Endothelial cell of umbilical vein (primary cell): ENCODE measurements at regions not wholly inside any gene's neighbourhood (a gene's known extent, or its start where the extent isn't known, plus 50 kb on each side); places are given as distances from the start of the nearest gene placed in this dataset.

Experiments
- BruUV-seq: library from RNA; stranded (reverse); fragments of 400-500 nt; replicated peaks from 2 replicates; lab custom pipeline; 2021; lab: Mats Ljungman, UMichigan
- CTCF ChIA-PET: fragments of 300-600, 350-600 bp; sonication (Branson Sonifier 250); formaldehyde crosslinking; loops from one replicate; lab custom pipeline; 2021; ENCODE audit warnings: antibody characterized with exemption, inconsistent platforms; lab: Charles Lee
- POLR2A ChIA-PET: fragments of 300-600, 350-600 bp; sonication (Branson Sonifier 250); formaldehyde crosslinking; loops from one replicate; lab custom pipeline; 2021; ENCODE audit warnings: antibody characterized with exemption, inconsistent platforms; lab: Charles Lee
- DNase-seq: peaks from one replicate; pipeline ENCODE4 v3.0.0-alpha.2; 2011; ENCODE audit warnings: low read depth, low spot score
- FAIRE-seq: peaks from 2 replicates; lab custom pipeline; 2011; peaks lifted over from hg19 to GRCh38; lab: Jason Lieb, UNC
- H2AFZ ChIP-seq: 2 replicates; pipeline ENCODE4 v1.6.0; 2012; ENCODE audit warnings: low read depth, low read length, control low read depth, inconsistent platforms
- H3K27ac ChIP-seq: 2 replicates; pipeline ENCODE4 v1.5.1; 2011; ENCODE audit warnings: low read depth, mild to moderate bottlenecking, control low read depth, low read length, moderate library complexity; ENCODE audit not compliant: insufficient read depth
- H3K27me3 ChIP-seq, 2 experiments: 2 replicates each; pipeline versions ENCODE4 v1.6.0 to v1.6.1; 2011; ENCODE audit warnings: low read length in 2 of 2, mixed read lengths in 1 of 2; ENCODE audit not compliant: control insufficient read depth in 2 of 2, insufficient read depth in 2 of 2
- H3K36me3 ChIP-seq, 2 experiments: 2 replicates in 1 of 2; 3 replicates in 1 of 2; pipeline ENCODE4 v1.5.1; 2011; ENCODE audit warnings: low read length in 2 of 2, mild to moderate bottlenecking in 1 of 2, moderate library complexity in 1 of 2; ENCODE audit not compliant: control insufficient read depth in 2 of 2, insufficient read depth in 2 of 2; ENCODE audit errors: extremely low read depth in 1 of 2
- H3K4me1 ChIP-seq: 3 replicates; pipeline ENCODE4 v1.5.1; 2011; ENCODE audit warnings: mild to moderate bottlenecking, low read length; ENCODE audit not compliant: control insufficient read depth, insufficient read depth; ENCODE audit errors: extremely low read depth
- H3K4me2 ChIP-seq: 2 replicates; pipeline ENCODE4 v1.6.1; 2011; ENCODE audit warnings: low read length, control low read depth, mixed read lengths; ENCODE audit not compliant: insufficient read depth
- H3K4me3 ChIP-seq, 3 experiments: fragments of 200-600 bp in 1 of 3; sonication (generic), shearing (Covaris generic) in 1 of 3; replicated peaks in 1 of 3; 2 replicates each; pipeline ENCODE4 v1.5.1; 2011 to 2016; ENCODE audit warnings: control low read depth in 3 of 3, low read length in 3 of 3, mild to moderate bottlenecking in 2 of 3, inconsistent platforms in 1 of 3, low read depth in 1 of 3, moderate library complexity in 1 of 3; ENCODE audit not compliant: insufficient read depth in 1 of 3
- H3K79me2 ChIP-seq: 2 replicates; pipeline ENCODE4 v1.6.0; 2012; ENCODE audit warnings: low read length, inconsistent platforms; ENCODE audit not compliant: control insufficient read depth, insufficient read depth
- H3K9ac ChIP-seq: replicated peaks from 2 replicates; pipeline ENCODE3; 2011; ENCODE audit warnings: low read length, control low read depth; ENCODE audit not compliant: insufficient read depth; ENCODE audit errors: extremely low read depth
- H3K9me1 ChIP-seq: replicated peaks from 3 replicates; pipeline ENCODE4 v1.6.0; 2011; ENCODE audit warnings: mild to moderate bottlenecking, low read length; ENCODE audit not compliant: control insufficient read depth, insufficient read depth; ENCODE audit errors: extremely low read depth
- H3K9me3 ChIP-seq: replicated peaks from 2 replicates; pipeline ENCODE4 v1.5.1; 2012; ENCODE audit warnings: low read length, inconsistent platforms; ENCODE audit not compliant: control insufficient read depth, insufficient read depth
- H4K20me1 ChIP-seq: replicated peaks from 2 replicates; pipeline ENCODE3; 2011; ENCODE audit warnings: mild to moderate bottlenecking, low read length; ENCODE audit not compliant: control insufficient read depth, insufficient read depth; ENCODE audit errors: extremely low read depth
- GATA2 ChIP-seq: IDR thresholded peaks from 2 replicates; pipeline ENCODE4 v1.7.0; 2011; ENCODE audit warnings: low read depth, mild to moderate bottlenecking, moderate library complexity, mixed read lengths, low read length; ENCODE audit not compliant: insufficient read length, insufficient read depth
- MAX ChIP-seq: IDR thresholded peaks from 2 replicates; pipeline ENCODE4 v1.6.1; 2011; ENCODE audit not compliant: insufficient read depth, insufficient read length
- MYC ChIP-seq: IDR thresholded peaks from one replicate; pipeline ENCODE4 v1.6.1; 2011; ENCODE audit warnings: mild to moderate bottlenecking, low read depth, low read length
- POLR2A ChIP-seq: IDR thresholded peaks from 2 replicates; pipeline ENCODE4 v1.6.1; 2012; ENCODE audit warnings: low read depth, mild to moderate bottlenecking, control low read depth, low read length
- POLR2AphosphoS5 ChIP-seq: IDR thresholded peaks from 2 replicates; pipeline ENCODE4 v1.6.1; 2012; ENCODE audit warnings: low read depth, mild to moderate bottlenecking, control low read depth, low read length, moderate library complexity; ENCODE audit not compliant: insufficient read depth
- dilution Hi-C: fragments of 300-500 bp; cut with MboI; formaldehyde crosslinking; loops from one replicate; pipeline ENCODE4 v1.15.0; 2019; ENCODE audit warnings: low sequenced_read_pairs; ENCODE audit not compliant: extremely low pct_ligation_motif_present
- intact Hi-C: fragments of 100-400 bp; cut with micrococcal nuclease; formaldehyde crosslinking; loops from one replicate; pipeline ENCODE4 v1.10.0; 2022

- Histone ChIP-seq H3K27me3 (peaks cover 2 to 10% of the 10 kb centered on the region in 2 experiments), H3K27ac (no peak overlapping the region), H3K4me1 (no peaks in the 10 kb centered on the region), H3K79me2 (no peaks in the 10 kb centered on the region), H3K9me3 (no peaks in the 10 kb centered on the region), H3K9ac (no peak overlapping the region), H2AFZ (no peak overlapping the region), H3K36me3 (no peaks in the 10 kb centered on the region), H3K9me1 (no peaks in the 10 kb centered on the region), H3K4me3 (no peak overlapping the region), H4K20me1 (no peaks in the 10 kb centered on the region), H3K4me2 (no peak overlapping the region)
- ChIA-PET CTCF (no interaction called here), POLR2A (no interaction called here)
- intact Hi-C loops, result no loop called here
- DNase-seq (no peak), FAIRE-seq (no peak)
- dilution Hi-C loops, result no loop called here
- TF ChIP-seq POLR2A (no peak), MYC (no peak), GATA2 (no peak), POLR2AphosphoS5 (no peak)
- no TSS peak for BruUV-seq
Measured at GRCh38 chr12:93946542-93947150, 201.7 kb upstream of the PLXNC1 start.

- ChIA-PET CTCF (interaction anchor here (1.3 kb wide), 2 partner anchors 17 to 48 kb away, joined by 3 read pairs; no protein-coding TSS in a partner anchor), POLR2A (no interaction called here)
- H3K9me1 ChIP-seq, result no peaks in the 10 kb centered on the region
- BruUV-seq, result no TSS peak
- peaks cover 2 to 10% of the 10 kb centered on the region in 2 experiments for H3K27me3 ChIP-seq
- TF ChIP-seq MAX, result no peak
- no peak overlapping the region for H3K27ac ChIP-seq
- H3K4me2 ChIP-seq, result no peak overlapping the region
- intact Hi-C loops (no loop called here), dilution Hi-C loops (no loop called here)
- no peak for DNase-seq
- no peaks in the 10 kb centered on the region for H3K36me3 ChIP-seq
- no peak overlapping the region for H3K9ac ChIP-seq
- H4K20me1 ChIP-seq, result no peaks in the 10 kb centered on the region
- no peaks in the 10 kb centered on the region for H3K79me2 ChIP-seq
- no peaks in the 10 kb centered on the region for H3K9me3 ChIP-seq
- H3K4me3 ChIP-seq, result no peak overlapping the region
- no peaks in the 10 kb centered on the region for H3K4me1 ChIP-seq
- FAIRE-seq, result no peak
- H2AFZ ChIP-seq, result no peak overlapping the region
Measured at GRCh38 chr12:93947486-93947885, 200.9 kb upstream of the PLXNC1 start.
